H1 (cell line): ENCODE measurements at regions not wholly inside any gene's neighbourhood (a gene's known extent, or its start where the extent isn't known, plus 50 kb on each side); places are given as distances from the start of the nearest gene placed in this dataset.

Source experiments
- CHD1 ChIP-seq: IDR thresholded peaks from 2 replicates; pipeline ENCODE4 v1.6.1; 2012; ENCODE audit warnings: low read depth, low read length, improper control_type of control experiment
- EGR1 ChIP-seq: IDR thresholded peaks from 2 replicates; pipeline ENCODE4 v1.6.1; 2011; ENCODE audit warnings: low read depth, low read length, borderline replicate concordance
- POLR2A ChIP-seq, 2 experiments: IDR thresholded peaks; 1 replicate in 1 of 2; 2 replicates in 1 of 2; pipeline ENCODE4 v1.6.1; 2011; ENCODE audit warnings: low read depth in 2 of 2, low read length in 2 of 2, mild to moderate bottlenecking in 2 of 2; ENCODE audit errors: control extremely low read depth in 1 of 2
- POLR2AphosphoS5 ChIP-seq: IDR thresholded peaks from 2 replicates; pipeline ENCODE4 v1.6.1; 2011; ENCODE audit warnings: low read depth, low read length
- SRF ChIP-seq: IDR thresholded peaks from 2 replicates; pipeline ENCODE4 v1.6.1; 2011; ENCODE audit warnings: mild to moderate bottlenecking, low read depth, low read length, moderate library complexity
- TF ChIP-seq, protein P1 (sequence below), 3 experiments: IDR thresholded peaks; 1 replicate in 2 of 3; 2 replicates in 1 of 3; pipeline versions ENCODE4 v1.5.1 to v1.6.1; 2011; ENCODE audit warnings: low read length in 3 of 3, mild to moderate bottlenecking in 3 of 3, inconsistent platforms in 2 of 3, low read depth in 1 of 3, moderate library complexity in 1 of 3; ENCODE audit not compliant: insufficient read depth in 1 of 3; ENCODE audit errors: control extremely low read depth in 1 of 3
- TF ChIP-seq, protein P2 (sequence below): IDR thresholded peaks from 2 replicates; pipeline ENCODE4 v1.6.1; 2012; ENCODE audit warnings: inconsistent platforms

DNA sequence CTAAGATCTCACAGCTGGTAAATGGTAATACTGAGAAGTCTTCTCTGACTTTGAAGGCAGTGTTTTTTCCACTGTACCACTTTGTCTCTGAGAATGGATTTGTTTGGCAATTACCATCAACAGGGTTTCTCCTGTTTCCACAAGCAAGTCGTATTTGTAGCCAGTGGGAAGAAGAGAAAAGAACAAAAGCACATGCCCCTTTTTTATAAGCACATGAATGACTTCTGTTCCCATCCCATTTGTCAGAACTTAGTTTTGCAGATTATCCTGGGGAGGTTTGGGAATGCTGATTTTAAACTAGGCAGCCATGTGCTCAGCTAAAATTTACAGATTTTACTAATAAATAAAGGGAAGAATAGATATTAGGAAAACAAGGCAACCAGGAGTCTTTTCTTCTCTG is 92.9 kb upstream of the ZSWIM2 start:
- no peak for TF ChIP-seq SRF
- no peak for TF ChIP-seq POLR2A (IDR thresholded peaks at IDR 0.05; ENCODE audit: control extremely low read depth in 1 of 2, low read depth in 2 of 2, low read length in 2 of 2)
- TF ChIP-seq, protein P1, sequence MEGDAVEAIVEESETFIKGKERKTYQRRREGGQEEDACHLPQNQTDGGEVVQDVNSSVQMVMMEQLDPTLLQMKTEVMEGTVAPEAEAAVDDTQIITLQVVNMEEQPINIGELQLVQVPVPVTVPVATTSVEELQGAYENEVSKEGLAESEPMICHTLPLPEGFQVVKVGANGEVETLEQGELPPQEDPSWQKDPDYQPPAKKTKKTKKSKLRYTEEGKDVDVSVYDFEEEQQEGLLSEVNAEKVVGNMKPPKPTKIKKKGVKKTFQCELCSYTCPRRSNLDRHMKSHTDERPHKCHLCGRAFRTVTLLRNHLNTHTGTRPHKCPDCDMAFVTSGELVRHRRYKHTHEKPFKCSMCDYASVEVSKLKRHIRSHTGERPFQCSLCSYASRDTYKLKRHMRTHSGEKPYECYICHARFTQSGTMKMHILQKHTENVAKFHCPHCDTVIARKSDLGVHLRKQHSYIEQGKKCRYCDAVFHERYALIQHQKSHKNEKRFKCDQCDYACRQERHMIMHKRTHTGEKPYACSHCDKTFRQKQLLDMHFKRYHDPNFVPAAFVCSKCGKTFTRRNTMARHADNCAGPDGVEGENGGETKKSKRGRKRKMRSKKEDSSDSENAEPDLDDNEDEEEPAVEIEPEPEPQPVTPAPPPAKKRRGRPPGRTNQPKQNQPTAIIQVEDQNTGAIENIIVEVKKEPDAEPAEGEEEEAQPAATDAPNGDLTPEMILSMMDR (IDR thresholded peaks at IDR 0.05; ENCODE audit: control extremely low read depth in 1 of 3, insufficient read depth in 1 of 3, low read depth in 1 of 3, low read length in 3 of 3), result no peak
- TF ChIP-seq CHD1, result no peak
- TF ChIP-seq EGR1, result no peak
- no peak for TF ChIP-seq POLR2AphosphoS5
- TF ChIP-seq, protein P2, sequence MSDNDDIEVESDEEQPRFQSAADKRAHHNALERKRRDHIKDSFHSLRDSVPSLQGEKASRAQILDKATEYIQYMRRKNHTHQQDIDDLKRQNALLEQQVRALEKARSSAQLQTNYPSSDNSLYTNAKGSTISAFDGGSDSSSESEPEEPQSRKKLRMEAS, result no peak
